HG03045 (cell line): ENCODE measurements at regions not wholly inside any gene's neighbourhood (a gene's known extent, or its start where the extent isn't known, plus 50 kb on each side); places are given as distances from the start of the nearest gene placed in this dataset.

Experiments
- ATAC-seq: cut with Tn5 transposase; IDR thresholded peaks from one replicate; pipeline ENCODE4 v1.9.1; 2021; ENCODE audit warnings: mild to moderate bottlenecking, moderate library complexity; ENCODE audit not compliant: unreplicated experiment

- no peak for ATAC-seq
Measured at GRCh38 chr4:166460769-166461550, 587.9 kb downstream of the TLL1 start.

GRCh38 chr4:166481055-166481454, 608.0 kb downstream of the TLL1 start:
- no peak for ATAC-seq

- no peak for ATAC-seq
Measured at GRCh38 chr4:166481739-166482138, 608.7 kb downstream of the TLL1 start.

- no peak for ATAC-seq
Measured at GRCh38 chr4:166482758-166483157, 609.7 kb downstream of the TLL1 start.

- ATAC-seq = no peak
Measured at GRCh38 chr4:166491635-166492034, 618.6 kb downstream of the TLL1 start.

GRCh38 chr4:166493924-166494345, 620.9 kb downstream of the TLL1 start:
- no peak for ATAC-seq

- ATAC-seq = no peak
Measured at GRCh38 chr4:166498546-166498945, 625.5 kb downstream of the TLL1 start.

- ATAC-seq = no peak
Measured at GRCh38 chr4:166499820-166500219, 626.8 kb downstream of the TLL1 start.

- ATAC-seq = peak; percentile 46
Measured at GRCh38 chr4:166501941-166502382, 628.9 kb downstream of the TLL1 start.

GRCh38 chr4:166502660-166503059, 629.6 kb downstream of the TLL1 start:
- ATAC-seq = no peak

GRCh38 chr4:166506051-166506450, 633.0 kb downstream of the TLL1 start:
- no peak for ATAC-seq

- ATAC-seq = no peak
Measured at GRCh38 chr4:166512267-166512666, 639.2 kb downstream of the TLL1 start.

GRCh38 chr4:166518315-166518714, 645.3 kb downstream of the TLL1 start:
- ATAC-seq = no peak

GRCh38 chr4:166518776-166519175, 645.7 kb downstream of the TLL1 start:
- ATAC-seq = no peak

- no peak for ATAC-seq
Measured at GRCh38 chr4:166519774-166520173, 646.7 kb downstream of the TLL1 start.

- no peak for ATAC-seq
Measured at GRCh38 chr4:166527500-166527899, 654.5 kb downstream of the TLL1 start.

- ATAC-seq = no peak
Measured at GRCh38 chr4:166531703-166532102, 658.7 kb downstream of the TLL1 start.

- no peak for ATAC-seq
Measured at GRCh38 chr4:166535865-166536264, 662.8 kb downstream of the TLL1 start.

GRCh38 chr4:166538491-166539005, 665.5 kb downstream of the TLL1 start:
- no peak for ATAC-seq

- ATAC-seq = no peak
Measured at GRCh38 chr4:166546009-166546408, 673.0 kb downstream of the TLL1 start.

GRCh38 chr4:166577639-166578038, 656.7 kb downstream of the SPOCK3 start:
- no peak for ATAC-seq

- no peak for ATAC-seq
Measured at GRCh38 chr4:166585491-166585890, 648.8 kb downstream of the SPOCK3 start.
